HG02884 (cell line): ENCODE measurements at regions not wholly inside any gene's neighbourhood (a gene's known extent, or its start where the extent isn't known, plus 50 kb on each side); places are given as distances from the start of the nearest gene placed in this dataset.

ENCODE experiments used
- ATAC-seq: cut with Tn5 transposase; IDR thresholded peaks from one replicate; pipeline ENCODE4 v1.9.1; 2021; ENCODE audit warnings: mild to moderate bottlenecking, moderate library complexity; ENCODE audit not compliant: unreplicated experiment

- ATAC-seq = no peak
These were observed 338.5 kb downstream of the AKAIN1 start for GRCh38 chr18:4858379-4859127.

- ATAC-seq = no peak
These were observed 342.4 kb downstream of the AKAIN1 start for GRCh38 chr18:4854671-4855070.

- no peak for ATAC-seq
These were observed 345.6 kb downstream of the AKAIN1 start for GRCh38 chr18:4851301-4851976.

- ATAC-seq = no peak
These were observed 350.0 kb downstream of the AKAIN1 start for GRCh38 chr18:4847056-4847455.

- no peak for ATAC-seq
These were observed 352.7 kb downstream of the AKAIN1 start for GRCh38 chr18:4844320-4844719.

GRCh38 chr18:4843771-4844170 is 353.3 kb downstream of the AKAIN1 start:
- no peak for ATAC-seq

- ATAC-seq = no peak
These were observed 354.3 kb downstream of the AKAIN1 start for GRCh38 chr18:4842751-4843150.

- ATAC-seq = no peak
These were observed 354.8 kb downstream of the AKAIN1 start for GRCh38 chr18:4842287-4842686.

- no peak for ATAC-seq
These were observed 357.4 kb downstream of the AKAIN1 start for GRCh38 chr18:4839639-4840038.

GRCh38 chr18:4836141-4836540 is 360.9 kb downstream of the AKAIN1 start:
- no peak for ATAC-seq

- ATAC-seq = no peak
These were observed 365.2 kb downstream of the AKAIN1 start for GRCh38 chr18:4831791-4832375.

GRCh38 chr18:4831127-4831526 is 365.9 kb downstream of the AKAIN1 start:
- no peak for ATAC-seq

GRCh38 chr18:4823091-4823490 is 368.0 kb upstream of the DLGAP1 start:
- no peak for ATAC-seq

- no peak for ATAC-seq
These were observed 366.7 kb upstream of the DLGAP1 start for GRCh38 chr18:4821801-4822200.

GRCh38 chr18:4817665-4818064 is 362.6 kb upstream of the DLGAP1 start:
- no peak for ATAC-seq

GRCh38 chr18:4813708-4814107 is 358.6 kb upstream of the DLGAP1 start:
- ATAC-seq = no peak

- no peak for ATAC-seq
These were observed 353.8 kb upstream of the DLGAP1 start for GRCh38 chr18:4808891-4809290.

GRCh38 chr18:4807604-4808293 is 352.6 kb upstream of the DLGAP1 start:
- no peak for ATAC-seq

- no peak for ATAC-seq
These were observed 351.2 kb upstream of the DLGAP1 start for GRCh38 chr18:4806331-4806730.

- no peak for ATAC-seq
These were observed 347.2 kb upstream of the DLGAP1 start for GRCh38 chr18:4802296-4802695.

GRCh38 chr18:4801151-4801550 is 346.0 kb upstream of the DLGAP1 start:
- ATAC-seq = no peak
